GM12878 (cell line): ENCODE measurements at regions not wholly inside any gene's neighbourhood (a gene's known extent, or its start where the extent isn't known, plus 50 kb on each side); places are given as distances from the start of the nearest gene placed in this dataset.

Experiments used
- ATAC-seq: fragments of 200-7000 bp; cut with Tn5 transposase; 3 replicates; pipeline ENCODE4 v1.9.1; 2020; ENCODE audit warnings: mild to moderate bottlenecking, moderate library complexity
- BruUV-seq: library from RNA; stranded (reverse); fragments of 400-500 nt; replicated peaks from 2 replicates; lab custom pipeline; 2021; lab: Mats Ljungman, UMichigan
- CTCF ChIA-PET: fragments of 300-600 bp; sonication (Branson Sonifier 250); formaldehyde crosslinking; extraction: SDS; loops from one replicate; lab custom pipeline; 2021; ENCODE audit warnings: inconsistent platforms; lab: Yijun Ruan, JAX
- POLR2A ChIA-PET: fragments of 350-600 bp; formaldehyde crosslinking; extraction: SDS; loops from one replicate; lab custom pipeline; 2021; ENCODE audit warnings: inconsistent platforms; lab: Charles Lee
- RAD21 ChIA-PET: fragments of 300-600 bp; sonication (Branson Sonifier 250); formaldehyde crosslinking; loops from one replicate; lab custom pipeline; 2023; ENCODE audit warnings: antibody characterized with exemption; ENCODE audit not compliant: unreplicated experiment; lab: Charles Lee
- SMC1A ChIA-PET: fragments of 300-600 bp; sonication (Branson Sonifier 250); formaldehyde crosslinking; loops from one replicate; lab custom pipeline; 2023; ENCODE audit not compliant: unreplicated experiment, uncharacterized antibody; lab: Charles Lee
- DNase-seq: peaks from one replicate; pipeline ENCODE4 v3.0.0-alpha.2; 2011; ENCODE audit warnings: low read depth, low spot score
- FAIRE-seq: peaks from 3 replicates; lab custom pipeline; 2011; peaks lifted over from hg19 to GRCh38; lab: Jason Lieb, UNC
- H2AFZ ChIP-seq: 2 replicates; pipeline ENCODE4 v1.6.0; 2011; ENCODE audit warnings: low read depth, low read length, control low read depth; ENCODE audit not compliant: control insufficient read depth
- H3K27ac ChIP-seq: 2 replicates; pipeline ENCODE4 v1.5.1; 2011; ENCODE audit warnings: control low read depth; ENCODE audit not compliant: control insufficient read depth, insufficient read depth
- H3K27me3 ChIP-seq, 2 experiments: replicated peaks in 1 of 2; 2 replicates each; pipeline versions ENCODE4 v1.6.0 to v1.6.1; 2011; ENCODE audit warnings: low read length in 1 of 2; ENCODE audit not compliant: control insufficient read depth in 2 of 2, insufficient read depth in 2 of 2
- H3K36me3 ChIP-seq, 2 experiments: 2 replicates each; pipeline ENCODE4 v1.5.1; 2011; ENCODE audit warnings: low read length in 1 of 2; ENCODE audit not compliant: control insufficient read depth in 2 of 2, insufficient read depth in 2 of 2
- H3K4me1 ChIP-seq: 2 replicates; pipeline ENCODE4 v1.6.1; 2011; ENCODE audit warnings: mild to moderate bottlenecking, low read length, moderate library complexity, mixed read lengths; ENCODE audit not compliant: control insufficient read depth, insufficient read depth
- H3K4me2 ChIP-seq: 2 replicates; pipeline ENCODE4 v1.6.0; 2011; ENCODE audit warnings: control low read depth; ENCODE audit not compliant: control insufficient read depth, insufficient read depth
- H3K4me3 ChIP-seq: fragments of 200-600 bp; sonication (generic); 2 replicates; pipeline ENCODE4 v1.5.1; 2016
- H3K79me2 ChIP-seq: 2 replicates; pipeline ENCODE4 v1.6.0; 2011; ENCODE audit warnings: low read length; ENCODE audit not compliant: control insufficient read depth, insufficient read depth
- H3K9ac ChIP-seq: 2 replicates; pipeline ENCODE4 v1.8.0; 2011; ENCODE audit warnings: low read length, control low read depth, mixed read lengths; ENCODE audit not compliant: control insufficient read depth, insufficient read depth
- H3K9me3 ChIP-seq: replicated peaks from 3 replicates; pipeline ENCODE4 v1.5.1; 2011; ENCODE audit warnings: mild to moderate bottlenecking, low read length; ENCODE audit not compliant: control insufficient read depth, insufficient read depth
- H4K20me1 ChIP-seq: 2 replicates; pipeline ENCODE4 v1.6.0; 2011; ENCODE audit not compliant: control insufficient read depth, insufficient read depth
- FOXM1 ChIP-seq: IDR thresholded peaks from 2 replicates; pipeline ENCODE4 v1.6.1; 2012; ENCODE audit warnings: low read depth, mild to moderate bottlenecking, inconsistent platforms, low read length, moderate library complexity
- GATAD2B ChIP-seq: fragments of 450-650 bp; conservative IDR thresholded peaks from 2 replicates; pipeline ENCODE4 v1.6.1; 2017; ENCODE audit warnings: low read depth, mild to moderate bottlenecking, moderate library complexity
- HCFC1 ChIP-seq: fragments of 150-350 bp; IDR thresholded peaks from 2 replicates; pipeline ENCODE4 v1.6.1; 2014; ENCODE audit warnings: low read length
- KDM1A ChIP-seq: fragments of 200-600 bp; sonication (generic); IDR thresholded peaks from 2 replicates; pipeline ENCODE4 v1.6.1; 2016; ENCODE audit warnings: borderline replicate concordance
- MLLT1 ChIP-seq: fragments of 450-650 bp; IDR thresholded peaks from 2 replicates; pipeline ENCODE4 v1.6.1; 2016; ENCODE audit warnings: mild to moderate bottlenecking
- NFYA ChIP-seq: IDR thresholded peaks from 2 replicates; pipeline ENCODE4 v1.6.1; 2011; ENCODE audit warnings: low read depth, mild to moderate bottlenecking, low read length, improper control_type of control experiment, borderline replicate concordance
- NRF1 ChIP-seq: conservative IDR thresholded peaks from 2 replicates; pipeline ENCODE4 v1.6.1; 2011; ENCODE audit warnings: mild to moderate bottlenecking, low read depth, low read length, improper control_type of control experiment
- PKNOX1 ChIP-seq: fragments of 450-650 bp; IDR thresholded peaks from 2 replicates; pipeline ENCODE4 v1.6.1; 2016; ENCODE audit warnings: mild to moderate bottlenecking
- POU2F2 ChIP-seq: IDR thresholded peaks from 3 replicates; pipeline ENCODE4 v1.6.1; 2011; ENCODE audit warnings: low read depth, mild to moderate bottlenecking, low read length, borderline replicate concordance
- RB1 ChIP-seq: fragments of 450-650 bp; formaldehyde crosslinking; IDR thresholded peaks from 2 replicates; pipeline ENCODE4 v1.6.1; 2017; ENCODE audit warnings: mild to moderate bottlenecking, borderline replicate concordance
- ZNF687 ChIP-seq: fragments of 450-650 bp; IDR thresholded peaks from 2 replicates; pipeline ENCODE4 v1.6.1; 2017; ENCODE audit warnings: mild to moderate bottlenecking, moderate library complexity
- in situ Hi-C: fragments of 300-500 bp; cut with MboI; formaldehyde crosslinking; loops from 9 replicates; pipeline ENCODE4 v1.14.3; 2018; ENCODE audit warnings: mixed read lengths
- intact Hi-C: fragments of 100-400 bp; cut with micrococcal nuclease; formaldehyde crosslinking; loops from one replicate; pipeline ENCODE4 v1.14.2; 2022; ENCODE audit not compliant: unreplicated experiment

GRCh38 chr16:76756951-76757350, 434.0 kb upstream of the MON1B start:
- no TSS peak for BruUV-seq
- in situ Hi-C loops (no loop called here), intact Hi-C loops (no loop called here)
- no peak for ATAC-seq
- Histone ChIP-seq H3K9me3 (no peaks in the 10 kb centered on the region), H3K27me3 (no peaks in the 10 kb centered on the region), H3K4me3 (no peak overlapping the region), H3K4me2 (no peak overlapping the region), H3K36me3 (no peaks in the 10 kb centered on the region), H3K27ac (no peak overlapping the region), H3K9ac (no peak overlapping the region), H3K4me1 (no peaks in the 10 kb centered on the region), H4K20me1 (no peaks in the 10 kb centered on the region), H3K79me2 (no peaks in the 10 kb centered on the region)
- FAIRE-seq, result no peak
- POLR2A ChIA-PET, result no interaction called here
- DNase-seq, result no peak
- SMC1A ChIA-PET, result no interaction called here
- RAD21 ChIA-PET, result no interaction called here
- CTCF ChIA-PET, result no interaction called here
- TF ChIP-seq PKNOX1, result no peak
- TF ChIP-seq, all 136 proteins: peak for 0
- H2AFZ ChIP-seq, result no peak overlapping the region

GRCh38 chr16:76766538-76766937, 424.5 kb upstream of the MON1B start:
- DNase-seq, result no peak
- POLR2A ChIA-PET, result no interaction called here
- CTCF ChIA-PET, result interaction anchor here (1.3 kb wide), 1 partner anchor 9 kb away, joined by 3 read pairs; no protein-coding TSS in a partner anchor
- H3K36me3 ChIP-seq, result no peaks in the 10 kb centered on the region
- H3K4me3 ChIP-seq, result no peak overlapping the region
- H3K4me2 ChIP-seq, result no peak overlapping the region
- no peaks in the 10 kb centered on the region for H3K4me1 ChIP-seq
- RAD21 ChIA-PET, result interaction anchor here (1.3 kb wide), 1 partner anchor 18 kb away, joined by 3 read pairs; no protein-coding TSS in a partner anchor
- ATAC-seq, result no peak
- FAIRE-seq, result no peak
- H2AFZ ChIP-seq, result no peak overlapping the region
- H3K27ac ChIP-seq, result no peak overlapping the region
- H3K79me2 ChIP-seq, result no peaks in the 10 kb centered on the region
- in situ Hi-C loops, result no loop called here
- intact Hi-C loops, result no loop called here
- SMC1A ChIA-PET, result interaction anchor here (1.0 kb wide), 1 partner anchor 36 kb away, joined by 3 read pairs; no protein-coding TSS in a partner anchor
- no peaks in the 10 kb centered on the region for H4K20me1 ChIP-seq
- no TSS peak for BruUV-seq
- H3K9me3 ChIP-seq, result no peaks in the 10 kb centered on the region
- H3K27me3 ChIP-seq, result no peaks in the 10 kb centered on the region
- H3K9ac ChIP-seq, result no peak overlapping the region
- TF ChIP-seq FOXM1 (no peak), KDM1A (no peak), POU2F2 (no peak), RB1 (no peak), ZNF687 (no peak), MLLT1 (no peak), HCFC1 (no peak), GATAD2B (no peak), NFYA (no peak), NRF1 (no peak)
